Chondrocyte (in vitro differentiated cells): ENCODE measurements at regions not wholly inside any gene's neighbourhood (a gene's known extent, or its start where the extent isn't known, plus 50 kb on each side); places are given as distances from the start of the nearest gene placed in this dataset.
"Not testable (repeated sequence)": the region's sequence is repeated elsewhere in the genome, so short reads cannot be mapped to it uniquely, and the experiment has no call there.

ENCODE experiments used
- DNase-seq: peaks from one replicate; pipeline ENCODE4 v3.0.0; 2021; ENCODE audit warnings: mixed read lengths, low spot score
- H3K27ac Mint-ChIP-seq: one replicate; pipeline ENCODE4 v1.8.0; 2021; ENCODE audit warnings: mild to moderate bottlenecking, moderate library complexity, mixed read lengths; ENCODE audit not compliant: unreplicated experiment
- H3K27me3 Mint-ChIP-seq: 2 replicates; pipeline ENCODE4 v1.8.0; 2021; ENCODE audit warnings: low read depth, mixed read lengths
- H3K36me3 Mint-ChIP-seq: 2 replicates; pipeline ENCODE4 v1.8.0; 2021; ENCODE audit warnings: low read depth, mixed read lengths
- H3K4me1 Mint-ChIP-seq: 2 replicates; pipeline ENCODE4 v1.8.0; 2021; ENCODE audit warnings: low read depth, mild to moderate bottlenecking, mixed read lengths
- H3K4me3 Mint-ChIP-seq: one replicate; pipeline ENCODE4 v1.8.0; 2021; ENCODE audit warnings: mild to moderate bottlenecking, moderate library complexity, mixed read lengths; ENCODE audit not compliant: unreplicated experiment
- H3K9me3 Mint-ChIP-seq: 2 replicates; pipeline ENCODE4 v1.8.0; 2021; ENCODE audit warnings: low read depth, mixed read lengths
- CTCF ChIP-seq: fragments of 200-600 bp; sonication (generic); IDR thresholded peaks from 2 replicates; pipeline ENCODE4 v1.5.0; 2021; ENCODE audit warnings: antibody characterized with exemption, mild to moderate bottlenecking, moderate library complexity

DNA sequence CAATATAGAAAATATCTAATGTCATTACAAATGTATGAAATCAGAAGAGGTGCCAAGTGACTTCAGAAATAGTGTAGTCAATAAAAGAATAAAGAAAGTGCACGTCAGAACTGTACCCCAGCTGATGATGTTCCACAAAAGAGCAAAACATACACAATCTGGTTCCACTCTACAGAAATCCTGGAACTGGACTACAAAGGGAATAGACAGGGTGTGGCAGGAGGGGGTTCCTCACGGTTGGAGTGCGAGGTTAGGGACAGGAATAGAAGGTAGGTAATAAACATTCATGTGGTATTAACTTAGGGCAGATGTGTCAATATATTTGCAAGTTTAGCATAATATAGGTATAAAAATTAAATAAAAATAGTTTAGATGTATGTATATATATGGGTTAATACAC lies 103.3 kb upstream of the GOLGA6L6 start:
- Mint-ChIP-seq H3K4me1 (no peaks in the 10 kb centered on the region), H3K27me3 (no peaks in the 10 kb centered on the region), H3K9me3 (peaks cover 21% of the 10 kb centered on the region)

DNA sequence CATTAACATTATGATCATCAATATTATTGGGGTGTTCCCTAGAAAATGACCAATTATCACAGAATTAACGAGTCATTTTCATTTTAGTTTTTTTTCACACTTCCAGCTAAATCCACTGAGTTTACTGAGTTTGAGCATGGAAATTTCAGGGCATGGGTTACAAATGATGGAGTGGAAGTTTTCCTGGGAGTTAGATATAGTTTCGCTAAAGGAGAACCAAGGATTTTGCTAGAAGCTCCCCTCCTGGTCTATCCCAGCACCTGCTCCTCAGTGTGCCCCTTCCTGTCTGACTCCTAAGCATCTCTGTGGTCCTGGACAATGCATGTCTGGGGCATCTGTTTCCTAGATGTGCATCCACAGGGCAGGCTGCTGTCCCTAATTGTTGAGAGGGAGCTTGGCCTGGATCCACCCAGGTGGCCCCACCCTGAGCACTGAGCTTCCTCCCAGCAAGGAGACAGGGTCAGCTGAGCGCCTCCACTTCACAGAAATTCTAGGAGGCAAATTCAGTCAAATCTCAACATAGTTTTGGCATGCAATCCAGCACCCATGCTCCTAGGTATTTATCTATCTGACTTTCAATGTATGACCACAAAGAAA lies 102.3 kb upstream of the GOLGA6L6 start:
- H3K27me3 Mint-ChIP-seq: no peaks in the 10 kb centered on the region
- no peak for TF ChIP-seq CTCF
- H3K27ac Mint-ChIP-seq: no peak overlapping the region
- H3K36me3 Mint-ChIP-seq: no peaks in the 10 kb centered on the region
- H3K4me3 Mint-ChIP-seq: no peak overlapping the region
- no peaks in the 10 kb centered on the region for H3K4me1 Mint-ChIP-seq
- peaks cover 17% of the 10 kb centered on the region for H3K9me3 Mint-ChIP-seq
- peak; percentile 96 for DNase-seq

More for the DNA sequence above, 103.3 kb upstream of the GOLGA6L6 start:
- H3K36me3 Mint-ChIP-seq: no peaks in the 10 kb centered on the region
- no peak for TF ChIP-seq CTCF
- DNase-seq: no peak
- no peak overlapping the region for H3K27ac Mint-ChIP-seq
- H3K4me3 Mint-ChIP-seq: no peak overlapping the region

- no peaks in the 10 kb centered on the region for H3K27me3 Mint-ChIP-seq
- TF ChIP-seq CTCF: no peak
- DNase-seq: no peak
- H3K4me3 Mint-ChIP-seq: no peak overlapping the region
- no peaks in the 10 kb centered on the region for H3K36me3 Mint-ChIP-seq
- H3K4me1 Mint-ChIP-seq: no peaks in the 10 kb centered on the region
- no peak overlapping the region for H3K27ac Mint-ChIP-seq
- H3K9me3 Mint-ChIP-seq: peaks cover 17% of the 10 kb centered on the region
Measured at GRCh38 chr15:20643024-20643770, 101.6 kb upstream of the GOLGA6L6 start.

GRCh38 chr15:20642054-20642767 lies 100.6 kb upstream of the GOLGA6L6 start:
- TF ChIP-seq CTCF: no peak
- H3K4me3 Mint-ChIP-seq: no peak overlapping the region
- H3K27me3 Mint-ChIP-seq: no peaks in the 10 kb centered on the region
- H3K4me1 Mint-ChIP-seq: no peaks in the 10 kb centered on the region
- no peak overlapping the region for H3K27ac Mint-ChIP-seq
- no peak for DNase-seq
- H3K9me3 Mint-ChIP-seq: peaks cover 17% of the 10 kb centered on the region
- H3K36me3 Mint-ChIP-seq: no peaks in the 10 kb centered on the region

GRCh38 chr15:20640427-20640826 lies 98.8 kb upstream of the GOLGA6L6 start:
- not testable (repeated sequence) for H3K4me1 Mint-ChIP-seq

DNA sequence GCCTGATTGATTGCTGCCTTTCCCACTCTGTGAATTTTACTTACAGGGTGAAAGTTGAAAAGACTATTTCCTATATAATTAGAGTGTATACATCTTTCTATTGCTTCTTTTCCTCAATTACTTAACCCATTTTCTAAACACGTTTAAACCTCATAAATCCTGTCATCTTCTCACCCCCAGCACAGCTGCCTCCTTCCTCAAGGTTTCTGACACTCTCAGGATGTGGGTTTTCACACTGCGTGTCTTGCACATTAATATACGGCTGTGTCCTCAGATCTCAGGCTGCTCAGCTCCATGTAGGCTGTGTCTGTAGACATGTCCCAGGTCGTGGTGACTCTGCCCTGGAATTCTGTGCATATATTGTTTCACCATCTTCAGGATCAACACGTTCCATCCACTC lies 97.6 kb upstream of the GOLGA6L6 start:
- H3K27ac Mint-ChIP-seq, H3K4me3 Mint-ChIP-seq, H3K4me1 Mint-ChIP-seq, H3K27me3 Mint-ChIP-seq, H3K36me3 Mint-ChIP-seq, DNase-seq: not testable (repeated sequence)
- peaks cover 17% of the 10 kb centered on the region for H3K9me3 Mint-ChIP-seq

More at GRCh38 chr15:20640427-20640826, 98.8 kb upstream of the GOLGA6L6 start:
- H3K27me3 Mint-ChIP-seq, DNase-seq, H3K36me3 Mint-ChIP-seq, H3K27ac Mint-ChIP-seq, H3K4me3 Mint-ChIP-seq: not testable (repeated sequence)
- peaks cover 17% of the 10 kb centered on the region for H3K9me3 Mint-ChIP-seq

GRCh38 chr15:20637499-20637898 lies 95.9 kb upstream of the GOLGA6L6 start:
- H3K4me1 Mint-ChIP-seq, H3K27ac Mint-ChIP-seq, H3K27me3 Mint-ChIP-seq, H3K36me3 Mint-ChIP-seq, DNase-seq, H3K4me3 Mint-ChIP-seq, H3K9me3 Mint-ChIP-seq: not testable (repeated sequence)

DNA sequence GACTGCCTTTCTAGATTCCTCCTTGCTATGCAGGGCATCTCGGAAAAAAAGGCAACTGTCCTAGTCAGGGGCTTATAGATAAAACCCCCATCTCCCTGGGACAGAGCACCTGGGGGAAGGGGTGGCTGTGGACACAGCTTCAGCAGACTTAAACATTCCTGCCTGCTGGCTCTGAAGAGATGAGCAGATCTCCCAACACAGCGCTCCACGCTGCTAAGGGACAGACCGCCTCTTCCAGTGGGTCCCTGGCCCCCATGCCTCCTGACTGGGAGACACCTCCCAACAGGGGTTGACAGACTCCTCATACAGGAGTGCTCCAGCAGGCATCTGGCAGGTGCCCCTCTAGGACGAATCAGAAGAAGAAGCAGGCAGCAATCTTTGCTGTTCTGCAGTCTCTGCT lies 87.9 kb upstream of the GOLGA6L6 start:
- not testable (repeated sequence) for H3K9me3 Mint-ChIP-seq, H3K4me1 Mint-ChIP-seq, H3K27me3 Mint-ChIP-seq, H3K36me3 Mint-ChIP-seq, H3K27ac Mint-ChIP-seq, H3K4me3 Mint-ChIP-seq
- peak; percentile 94 for DNase-seq

GRCh38 chr15:20628538-20628937 lies 86.9 kb upstream of the GOLGA6L6 start:
- not testable (repeated sequence) for H3K27ac Mint-ChIP-seq, DNase-seq, H3K36me3 Mint-ChIP-seq, H3K27me3 Mint-ChIP-seq, H3K9me3 Mint-ChIP-seq, H3K4me1 Mint-ChIP-seq, H3K4me3 Mint-ChIP-seq
